Effector CD4-positive, alpha-beta T cell (primary cell): ENCODE measurements at regions not wholly inside any gene's neighbourhood (a gene's known extent, or its start where the extent isn't known, plus 50 kb on each side); places are given as distances from the start of the nearest gene placed in this dataset.

ENCODE experiments used
- DNase-seq: peaks from one replicate; pipeline ENCODE4 v3.0.0-alpha.2; 2020

GRCh38 chr13:57918086-57918485, 286.5 kb downstream of the PCDH17 start:
- no peak for DNase-seq

- DNase-seq: no peak
These were observed 287.4 kb downstream of the PCDH17 start for GRCh38 chr13:57918913-57919312.

GRCh38 chr13:57925250-57925649, 293.7 kb downstream of the PCDH17 start:
- DNase-seq: no peak

DNA sequence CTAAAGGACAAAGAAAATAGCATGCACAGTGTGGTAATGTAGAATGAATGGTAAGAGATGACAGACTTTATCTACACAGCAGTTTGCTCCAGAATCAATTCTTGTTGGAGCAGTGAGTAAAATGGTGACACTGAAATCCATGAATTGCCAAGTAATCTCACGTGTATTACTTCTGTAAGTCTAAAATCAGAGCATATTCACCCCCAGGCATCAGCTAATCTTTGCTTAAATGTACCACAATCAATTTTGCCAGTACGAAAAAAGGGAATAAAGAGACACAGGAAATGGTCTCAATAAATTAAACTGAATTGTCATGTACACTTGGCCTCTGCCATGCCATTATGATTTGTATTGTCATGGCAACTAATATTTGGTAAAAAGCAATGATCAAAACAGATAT, 294.2 kb downstream of the PCDH17 start:
- no peak for DNase-seq

DNA sequence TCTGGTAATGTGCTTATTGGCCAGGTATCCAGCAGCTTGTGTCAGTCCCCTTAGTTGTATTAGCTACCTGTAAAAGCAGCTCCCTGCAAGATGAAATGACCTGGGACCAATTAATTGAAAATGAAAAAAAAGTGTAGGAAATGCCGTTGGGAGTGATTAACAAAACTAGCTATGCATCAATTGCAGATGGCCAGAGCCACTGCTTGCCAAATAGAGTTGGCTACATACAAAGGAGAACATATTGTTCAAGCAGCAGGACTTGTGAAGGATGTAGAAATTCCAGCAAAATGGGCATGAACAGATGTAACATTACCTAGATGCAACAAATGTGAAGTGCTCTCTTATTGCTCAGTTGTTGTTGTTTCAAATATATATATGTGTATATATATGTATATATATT, 300.5 kb downstream of the PCDH17 start:
- no peak for DNase-seq

DNA sequence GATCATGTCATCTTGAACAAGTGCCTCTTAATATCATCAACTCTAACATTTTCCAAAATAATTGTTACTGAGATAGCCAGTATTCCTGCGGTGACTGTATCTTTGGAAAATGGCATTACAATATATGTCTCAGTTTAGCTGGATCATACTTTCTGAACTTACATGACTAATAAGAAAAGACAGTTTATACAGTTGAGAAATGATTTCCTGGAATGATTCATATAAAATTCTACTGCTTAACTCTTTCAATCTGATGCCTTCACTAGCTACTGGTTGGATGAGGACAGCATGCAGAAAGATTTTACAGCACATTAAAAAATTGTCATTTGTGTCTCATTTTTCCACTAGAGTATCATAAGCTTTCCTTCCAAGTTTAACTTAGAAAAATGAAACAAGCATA, 302.1 kb downstream of the PCDH17 start:
- no peak for DNase-seq

DNA sequence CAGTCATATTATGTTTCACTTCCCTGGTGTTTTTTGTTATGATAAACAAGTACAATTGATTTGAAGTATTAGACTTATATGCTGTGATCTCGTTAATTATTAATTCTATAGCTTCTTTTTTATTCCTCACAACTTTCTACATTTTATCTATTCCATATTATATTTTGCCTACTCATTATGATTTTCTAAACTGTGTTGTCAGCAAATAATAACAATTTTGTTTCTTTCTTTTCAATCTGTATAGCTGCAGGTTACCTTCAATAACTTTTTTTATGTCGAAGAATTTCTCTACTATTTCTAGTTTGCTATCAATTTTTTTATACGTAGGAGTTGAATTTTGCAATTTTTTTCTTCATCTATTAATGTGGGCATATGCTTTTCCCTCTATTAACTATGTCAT, 304.4 kb downstream of the PCDH17 start:
- DNase-seq: no peak

DNA sequence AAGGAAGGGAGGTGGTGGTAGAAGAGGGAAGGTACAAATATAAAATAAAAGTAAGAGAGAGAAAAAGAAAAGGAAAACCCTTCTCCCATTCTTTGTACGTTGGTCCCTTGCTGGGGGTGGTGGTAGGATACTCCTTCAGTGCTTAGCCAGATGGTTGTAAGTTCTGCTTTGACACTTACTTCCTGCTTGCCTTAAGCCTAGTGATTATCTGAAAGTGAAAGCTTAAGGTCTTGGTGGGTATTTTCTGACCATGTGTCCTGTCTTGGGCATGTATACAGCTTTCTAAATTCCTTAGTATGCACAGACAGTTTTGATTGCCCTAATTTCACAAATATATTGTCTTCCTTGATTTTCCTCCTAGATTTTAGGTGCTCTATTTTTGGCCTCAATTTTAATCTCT, 314.8 kb downstream of the PCDH17 start:
- DNase-seq: no peak

- DNase-seq: no peak
These were observed 317.3 kb downstream of the PCDH17 start for GRCh38 chr13:57948884-57949283.

DNA sequence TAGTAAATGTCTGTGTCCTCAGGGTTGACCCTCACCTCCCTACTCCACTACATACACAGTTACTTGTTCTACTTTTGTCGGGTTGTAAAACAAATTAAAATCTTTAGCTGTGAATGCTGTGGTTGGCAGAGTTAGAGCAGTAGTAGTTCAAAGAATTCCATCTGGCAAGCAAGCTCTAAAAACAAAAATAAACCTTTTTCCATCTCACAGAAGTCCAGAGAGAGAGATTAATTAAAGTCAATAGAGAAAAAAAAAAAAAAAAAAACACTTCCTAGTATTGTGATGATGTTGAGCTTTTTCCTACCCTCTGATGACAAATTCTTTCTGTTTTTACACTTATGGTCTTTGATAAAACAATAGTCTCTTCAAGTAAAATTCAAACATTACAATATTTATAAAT, 338.4 kb downstream of the PCDH17 start:
- DNase-seq: no peak

DNA sequence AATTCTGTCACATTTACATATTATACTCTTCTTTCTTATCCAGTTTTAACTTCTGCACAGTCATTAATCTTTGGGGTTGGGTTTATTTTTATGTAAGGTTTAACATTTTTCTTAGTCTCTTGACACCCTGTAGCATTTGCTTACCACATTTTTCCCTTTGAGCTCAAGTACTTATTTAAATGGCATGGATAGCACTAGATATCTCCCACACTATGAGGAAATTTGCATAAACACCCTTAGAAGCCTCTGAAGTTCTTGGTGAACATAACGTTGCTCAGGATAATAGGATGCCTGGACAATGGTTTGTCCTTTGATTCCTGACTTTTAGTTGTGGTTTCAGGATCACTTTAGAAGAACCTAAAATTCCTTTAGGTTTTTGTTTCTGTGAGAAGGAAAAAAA, 338.9 kb downstream of the PCDH17 start:
- no peak for DNase-seq

DNA sequence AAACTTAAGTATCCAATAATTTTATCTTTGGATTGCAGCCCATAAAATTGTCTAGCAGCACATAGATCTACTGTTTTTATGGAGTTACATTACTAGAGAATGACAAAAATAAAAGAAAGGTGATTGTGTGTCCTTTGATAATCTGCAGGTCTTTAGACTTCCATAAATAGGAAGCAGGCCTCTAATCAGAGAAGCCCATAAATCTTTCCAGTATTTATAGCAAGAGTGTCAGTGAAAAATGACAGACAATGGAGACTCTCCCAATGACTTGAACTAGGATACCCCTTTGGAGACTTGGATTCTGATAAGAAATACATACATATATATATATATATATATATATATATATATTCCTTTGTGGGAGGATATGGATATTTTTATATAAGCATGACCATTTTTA, 351.2 kb downstream of the PCDH17 start:
- DNase-seq: no peak

- DNase-seq: no peak
These were observed 356.7 kb downstream of the PCDH17 start for GRCh38 chr13:57988276-57988675.

GRCh38 chr13:57991041-57991440, 359.5 kb downstream of the PCDH17 start:
- DNase-seq: no peak

DNA sequence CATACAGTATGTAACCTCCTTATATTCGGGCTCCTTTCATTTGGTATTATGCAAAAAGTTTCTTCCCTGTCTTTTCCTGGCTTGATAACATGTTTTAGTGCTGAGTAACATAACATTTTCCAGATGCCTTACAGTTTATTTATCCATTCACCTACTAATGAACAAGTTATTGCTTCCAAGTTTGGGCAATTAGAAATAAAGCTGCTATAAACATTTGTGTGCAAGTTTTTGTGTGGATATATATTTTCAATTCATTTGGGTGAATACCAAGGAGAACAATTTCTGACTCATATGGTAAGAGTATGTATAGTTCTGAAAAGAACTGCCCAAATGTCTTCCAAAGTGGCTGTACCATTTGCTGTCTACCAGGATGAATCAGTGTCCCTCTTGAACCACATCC, 360.9 kb downstream of the PCDH17 start:
- no peak for DNase-seq

GRCh38 chr13:57996717-57997116, 365.2 kb downstream of the PCDH17 start:
- DNase-seq: no peak

DNA sequence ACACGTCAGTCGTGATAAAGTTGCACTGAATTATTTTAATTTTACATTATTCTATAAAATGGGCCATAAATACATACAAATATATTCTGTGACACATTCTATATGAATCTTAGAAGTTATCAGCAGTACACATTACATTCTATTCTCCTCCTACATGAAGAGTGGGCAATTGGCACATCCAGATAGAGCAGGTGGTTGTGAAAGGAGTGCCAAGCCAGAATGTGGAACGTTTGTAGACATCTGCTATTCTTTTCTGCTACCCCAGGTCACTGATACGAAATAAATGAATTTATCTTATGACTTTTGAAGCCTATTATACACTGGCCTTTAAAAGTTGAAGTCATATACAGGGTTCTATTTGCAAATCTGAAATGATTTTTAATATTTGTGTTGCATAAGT, 373.2 kb downstream of the PCDH17 start:
- DNase-seq: no peak

DNA sequence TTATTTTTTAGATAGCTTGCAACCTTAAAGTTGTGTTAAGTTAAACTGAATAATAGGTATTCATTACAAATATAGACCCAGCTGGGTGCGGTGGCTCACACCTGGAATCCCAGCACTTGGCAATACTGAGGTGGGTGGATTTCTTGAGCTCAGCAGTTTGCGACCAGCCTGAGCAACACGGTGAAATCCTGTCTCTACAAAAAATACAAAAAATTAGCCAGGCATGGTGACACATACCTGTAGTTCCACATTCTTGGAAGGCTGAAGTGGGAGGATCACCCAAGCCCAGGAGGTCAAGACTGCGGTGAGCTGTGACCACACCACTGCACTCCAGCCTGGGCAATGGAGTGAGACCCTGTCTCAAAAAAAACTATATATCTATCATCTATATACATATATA, 386.5 kb downstream of the PCDH17 start:
- no peak for DNase-seq

GRCh38 chr13:58018865-58019264, 387.3 kb downstream of the PCDH17 start:
- DNase-seq: no peak

GRCh38 chr13:58024103-58024502, 392.6 kb downstream of the PCDH17 start:
- DNase-seq: no peak

- no peak for DNase-seq
These were observed 394.3 kb downstream of the PCDH17 start for GRCh38 chr13:58025821-58026220.

DNA sequence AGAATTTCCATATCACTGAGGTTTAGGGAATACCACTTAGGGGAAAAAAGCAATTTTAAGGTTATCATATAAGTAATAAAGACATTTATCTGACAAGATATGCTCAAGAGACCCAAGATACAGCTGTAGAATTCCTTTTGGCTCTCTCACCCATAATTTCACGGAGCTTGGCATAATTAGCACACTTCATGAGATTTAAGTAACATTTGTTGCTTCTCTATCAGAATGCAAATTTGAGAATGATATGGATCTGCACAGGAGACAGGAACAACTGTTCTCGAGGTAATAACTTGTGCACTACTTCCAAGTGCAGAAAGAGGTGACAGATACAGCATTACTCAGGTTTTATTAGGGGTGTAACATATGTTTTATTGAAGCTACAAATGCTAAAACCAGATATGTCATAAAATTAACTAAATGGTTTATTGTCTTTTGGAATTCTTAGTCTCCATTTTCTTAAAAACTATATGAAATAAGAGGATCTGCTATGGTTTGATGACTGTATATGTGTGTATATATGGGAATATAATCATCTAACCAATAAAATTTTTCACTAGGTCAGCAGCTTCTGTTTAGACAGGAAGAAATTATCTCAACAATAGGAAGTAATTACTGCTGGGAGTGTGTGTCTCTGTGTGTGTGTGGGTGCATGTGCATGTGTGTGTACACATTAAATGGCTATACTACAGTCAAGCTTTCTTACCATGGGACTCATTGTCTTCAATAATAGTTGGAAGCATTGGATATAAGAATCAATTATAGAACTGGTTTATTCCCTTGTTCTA, 401.3 kb downstream of the PCDH17 start:
- no peak for DNase-seq

GRCh38 chr13:58043971-58044370, 412.4 kb downstream of the PCDH17 start:
- no peak for DNase-seq

- no peak for DNase-seq
These were observed 417.1 kb downstream of the PCDH17 start for GRCh38 chr13:58048670-58049069.

- no peak for DNase-seq
These were observed 419.9 kb downstream of the PCDH17 start for GRCh38 chr13:58051396-58051795.
